ENCODE measurements at regions not wholly inside any gene's neighbourhood (a gene's known extent, or its start where the extent isn't known, plus 50 kb on each side); places are given as distances from the start of the nearest gene placed in this dataset.

DNA sequence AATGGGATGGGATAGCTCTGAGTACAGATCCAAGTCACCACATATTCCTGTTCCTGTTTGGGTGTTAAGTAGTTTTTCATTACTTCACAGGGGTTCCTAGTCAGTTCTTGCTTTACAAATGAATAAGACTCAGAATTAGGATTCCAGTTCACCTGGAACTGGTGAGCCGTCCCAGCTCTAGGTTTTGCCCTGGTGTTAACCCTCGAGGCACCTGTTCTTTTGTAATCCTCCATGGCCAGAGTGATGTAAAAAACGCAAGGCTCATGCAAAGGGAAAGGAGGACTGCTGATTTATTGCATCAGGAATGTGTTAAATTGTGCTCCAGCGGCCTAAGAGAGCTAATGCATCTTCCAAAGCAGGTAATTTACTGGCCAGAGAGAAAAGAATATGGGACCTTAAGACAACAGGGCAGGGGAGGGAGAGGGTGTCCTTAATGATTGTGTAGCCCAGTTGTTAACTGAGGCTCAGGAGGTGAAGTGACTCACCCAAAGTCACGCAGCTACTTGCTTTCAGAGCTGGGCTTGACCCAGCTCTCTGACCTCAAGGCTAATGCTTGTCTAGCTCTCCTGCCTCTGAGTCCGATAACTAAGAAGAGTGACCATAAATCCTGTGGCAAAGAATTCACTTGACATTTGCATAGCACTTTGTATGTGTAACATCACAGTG lies 70.5 kb downstream of the DMRT2 start:
- TF ChIP-seq EZH2 (IDR thresholded peaks at IDR 0.05; ENCODE audit: borderline replicate concordance, low read length) = no peak
- TF ChIP-seq, protein P1, sequence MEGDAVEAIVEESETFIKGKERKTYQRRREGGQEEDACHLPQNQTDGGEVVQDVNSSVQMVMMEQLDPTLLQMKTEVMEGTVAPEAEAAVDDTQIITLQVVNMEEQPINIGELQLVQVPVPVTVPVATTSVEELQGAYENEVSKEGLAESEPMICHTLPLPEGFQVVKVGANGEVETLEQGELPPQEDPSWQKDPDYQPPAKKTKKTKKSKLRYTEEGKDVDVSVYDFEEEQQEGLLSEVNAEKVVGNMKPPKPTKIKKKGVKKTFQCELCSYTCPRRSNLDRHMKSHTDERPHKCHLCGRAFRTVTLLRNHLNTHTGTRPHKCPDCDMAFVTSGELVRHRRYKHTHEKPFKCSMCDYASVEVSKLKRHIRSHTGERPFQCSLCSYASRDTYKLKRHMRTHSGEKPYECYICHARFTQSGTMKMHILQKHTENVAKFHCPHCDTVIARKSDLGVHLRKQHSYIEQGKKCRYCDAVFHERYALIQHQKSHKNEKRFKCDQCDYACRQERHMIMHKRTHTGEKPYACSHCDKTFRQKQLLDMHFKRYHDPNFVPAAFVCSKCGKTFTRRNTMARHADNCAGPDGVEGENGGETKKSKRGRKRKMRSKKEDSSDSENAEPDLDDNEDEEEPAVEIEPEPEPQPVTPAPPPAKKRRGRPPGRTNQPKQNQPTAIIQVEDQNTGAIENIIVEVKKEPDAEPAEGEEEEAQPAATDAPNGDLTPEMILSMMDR (IDR thresholded peaks at IDR 0.05; ENCODE audit: low read length) = no peak

Measured in OCI-LY1 (cell line).